ENCODE measurements at regions not wholly inside any gene's neighbourhood (a gene's known extent, or its start where the extent isn't known, plus 50 kb on each side); places are given as distances from the start of the nearest gene placed in this dataset.

DNA sequence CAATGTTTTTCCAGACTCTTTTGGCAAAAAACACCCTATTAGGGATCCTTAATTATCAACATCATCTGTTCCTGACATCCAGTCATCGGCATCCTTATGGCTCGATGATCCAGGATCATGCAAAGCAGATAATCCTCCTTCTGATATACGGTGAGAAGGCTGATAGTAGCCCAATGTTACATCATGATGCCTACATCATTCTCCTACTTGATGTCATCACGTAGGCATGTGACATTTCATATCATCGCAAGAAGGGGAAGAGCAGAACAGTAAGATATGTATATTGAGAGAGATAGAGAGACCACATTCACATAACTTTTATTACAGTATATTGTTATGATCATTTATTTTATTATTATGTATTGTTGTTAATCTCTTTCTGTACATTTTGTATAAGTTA is 168.6 kb downstream of the ADAMTS15 start:
- no peak for DNase-seq

DNA sequence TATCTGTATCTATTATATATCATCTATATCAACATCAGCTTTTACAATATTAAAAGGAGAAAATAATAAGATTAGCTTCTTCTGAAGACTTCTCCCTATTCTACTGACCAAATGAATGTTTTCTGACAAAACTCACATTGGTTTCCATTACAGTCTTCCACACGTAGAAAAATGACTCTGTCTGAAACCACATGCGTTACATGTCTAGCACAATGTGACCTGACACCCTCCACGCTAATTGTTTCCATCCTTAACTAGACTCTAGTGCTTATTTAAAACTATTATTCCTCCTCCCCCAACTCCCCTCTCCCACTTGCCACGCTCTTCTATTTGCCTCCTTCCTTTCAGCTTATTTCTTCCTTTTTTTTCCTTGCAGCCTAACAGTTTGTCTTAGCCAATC is 172.1 kb downstream of the ADAMTS15 start:
- no peak for DNase-seq

DNA sequence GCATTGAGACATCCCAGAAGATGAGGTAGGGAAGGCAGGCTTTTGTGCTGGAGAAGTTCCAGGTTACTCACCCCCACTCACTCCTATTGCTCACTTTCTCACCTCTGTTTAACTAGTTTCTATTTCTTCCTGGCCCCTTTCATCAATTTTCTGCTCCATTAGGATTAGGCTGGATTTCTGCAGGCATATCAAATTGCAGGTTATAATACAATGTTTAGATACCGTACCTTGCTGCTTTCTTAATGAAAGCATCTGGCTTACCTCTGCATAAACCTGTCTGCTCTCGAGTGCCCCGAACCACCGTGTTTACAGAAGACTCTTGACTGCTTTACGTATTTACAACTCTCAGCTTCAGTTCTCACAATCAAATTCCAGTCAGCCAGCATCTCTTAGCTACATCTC is 173.7 kb downstream of the ADAMTS15 start:
- DNase-seq, result peak; percentile 33

- DNase-seq, result no peak
Measured at GRCh38 chr11:130623670-130624668, 175.5 kb downstream of the ADAMTS15 start.

DNA sequence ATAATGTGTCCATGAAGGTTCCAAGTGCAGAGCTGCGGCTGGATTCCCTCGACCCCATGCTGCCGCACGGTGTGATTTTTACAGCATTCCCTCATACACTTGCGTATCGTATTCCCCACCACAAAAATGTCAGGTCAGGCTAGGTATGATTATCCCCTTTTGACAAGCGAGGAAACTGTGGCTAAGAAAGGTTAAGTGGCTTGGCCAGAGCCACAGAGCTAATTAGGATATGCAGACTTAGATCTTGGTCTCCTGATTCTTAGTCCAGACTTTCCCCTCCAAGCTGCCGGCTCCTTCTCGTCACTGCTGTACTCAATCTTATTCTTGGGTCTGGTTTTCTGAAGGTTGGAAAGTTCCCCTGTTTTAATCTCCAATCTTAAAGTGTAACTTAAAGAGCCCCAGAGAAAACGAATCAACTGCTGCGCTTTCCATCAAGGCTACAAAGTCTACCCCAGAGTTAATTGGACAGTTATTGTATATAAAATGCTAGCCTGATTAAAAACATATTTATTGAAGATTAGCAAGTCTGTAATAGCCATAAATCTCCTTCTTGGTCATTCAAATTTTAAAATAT is 176.6 kb downstream of the ADAMTS15 start:
- no peak for DNase-seq

GRCh38 chr11:130625578-130626306 is 177.3 kb downstream of the ADAMTS15 start:
- DNase-seq, result peak; percentile 66

GRCh38 chr11:130629039-130629438 is 180.6 kb downstream of the ADAMTS15 start:
- peak; percentile 10 for DNase-seq

- no peak for DNase-seq
Measured at GRCh38 chr11:130631119-130631518, 182.7 kb downstream of the ADAMTS15 start.

DNA sequence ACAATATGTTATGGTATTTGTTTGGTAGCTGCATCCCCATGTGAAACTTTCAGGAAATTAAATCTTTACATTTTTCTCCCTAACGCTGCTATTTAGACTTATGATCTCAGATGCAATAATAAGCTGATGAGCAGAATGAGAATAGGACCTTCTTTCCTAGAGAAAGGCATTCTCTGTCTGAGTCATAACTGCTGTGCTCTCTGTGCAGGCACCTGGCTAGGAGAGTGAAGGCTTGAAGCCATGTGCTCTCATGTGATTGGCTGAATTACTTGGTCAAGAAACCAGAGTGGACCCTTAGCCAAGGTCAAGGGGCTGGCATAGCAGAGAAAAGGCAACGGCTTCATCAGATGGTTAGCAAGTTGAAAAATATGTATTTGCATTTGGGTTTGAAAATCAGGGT is 185.0 kb downstream of the ADAMTS15 start:
- DNase-seq, result no peak

DNA sequence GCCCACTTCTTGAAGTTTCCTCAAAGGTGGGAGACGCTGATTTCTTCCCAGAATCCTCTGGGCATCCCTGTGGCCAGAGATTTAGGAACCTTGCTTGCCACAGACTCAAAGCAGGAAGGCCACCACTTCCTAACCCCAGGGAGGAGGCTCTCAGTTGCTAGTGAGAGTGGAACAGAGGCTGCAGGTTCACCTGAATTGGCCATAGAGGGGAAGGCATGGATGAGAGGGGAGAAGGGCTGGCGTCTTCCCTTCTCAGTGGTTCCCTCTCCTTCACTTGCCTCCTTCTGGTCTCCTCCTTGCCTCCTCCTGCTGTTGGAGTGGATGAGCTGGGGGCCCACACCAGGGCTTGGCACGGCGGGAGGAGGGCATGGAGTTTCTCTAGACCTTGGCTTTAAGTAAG is 185.7 kb downstream of the ADAMTS15 start:
- no peak for DNase-seq

DNA sequence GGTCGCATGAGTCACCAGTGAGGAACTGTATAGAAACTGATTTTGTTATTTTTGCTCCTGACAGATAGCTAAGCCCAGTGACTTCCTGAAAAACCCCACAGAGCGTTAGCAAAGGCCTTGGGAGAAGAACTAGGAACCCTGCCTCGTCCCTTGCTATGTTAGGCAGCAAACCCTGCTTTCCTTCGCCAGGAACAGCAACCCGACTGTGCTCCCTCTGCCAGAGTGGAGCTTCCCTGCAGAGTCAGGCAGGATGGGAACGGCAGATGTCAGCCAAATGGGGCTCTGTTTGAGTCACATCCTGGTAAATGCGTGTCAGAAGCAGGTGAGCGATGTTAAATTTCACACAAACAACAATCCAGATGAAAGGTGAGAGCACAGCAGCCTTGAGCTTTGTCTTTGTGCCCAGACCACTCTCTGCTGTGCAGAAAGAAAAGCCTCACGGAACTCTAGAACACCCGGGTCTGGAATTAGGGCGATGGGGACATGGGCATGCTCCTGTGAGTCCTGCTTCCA is 186.6 kb downstream of the ADAMTS15 start:
- peak; percentile 56 for DNase-seq

GRCh38 chr11:130635937-130636630 is 187.6 kb downstream of the ADAMTS15 start:
- no peak for DNase-seq

GRCh38 chr11:130636722-130637464 is 188.4 kb downstream of the ADAMTS15 start:
- DNase-seq, result no peak

DNA sequence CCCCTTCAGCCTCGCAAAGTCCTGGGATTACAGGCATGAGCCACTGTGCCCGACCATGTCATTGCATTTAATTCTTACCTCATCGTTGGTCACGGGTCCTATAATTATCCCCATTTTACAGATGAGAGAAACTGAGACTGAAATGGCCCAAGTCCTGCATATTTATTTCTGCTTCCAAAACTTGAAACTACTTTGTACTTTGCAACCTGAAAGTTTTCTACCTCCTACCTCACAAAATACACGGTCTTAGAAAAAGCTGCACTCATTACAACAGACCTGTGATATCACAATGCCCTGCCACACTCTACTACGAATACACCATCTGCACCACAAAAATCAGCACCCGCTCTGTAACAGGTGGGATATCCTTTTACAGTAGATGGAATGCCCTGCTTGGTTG is 189.1 kb downstream of the ADAMTS15 start:
- DNase-seq, result no peak

DNA sequence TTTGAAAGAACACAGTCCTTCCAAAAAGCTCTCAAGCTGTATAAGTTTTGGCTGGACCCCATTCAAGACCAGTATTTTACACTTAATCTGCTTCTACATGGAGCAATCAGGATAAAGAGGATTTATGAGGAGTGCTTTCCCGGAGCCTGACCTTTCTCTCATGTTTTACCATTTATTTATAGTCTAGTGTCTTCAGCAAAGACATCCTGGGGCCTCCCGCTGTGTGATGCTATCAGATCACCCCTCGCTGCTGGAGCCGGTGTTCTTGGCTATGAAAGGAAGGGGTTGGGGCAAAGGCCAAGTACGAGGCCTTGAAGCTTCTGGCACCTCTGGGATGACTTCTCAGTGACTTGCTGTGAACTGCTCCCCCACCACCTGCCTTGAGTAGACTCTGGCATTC is 189.6 kb downstream of the ADAMTS15 start:
- DNase-seq, result no peak

- no peak for DNase-seq
Measured at GRCh38 chr11:130638624-130639023, 190.2 kb downstream of the ADAMTS15 start.

GRCh38 chr11:130639369-130639768 is 190.9 kb downstream of the ADAMTS15 start:
- no peak for DNase-seq

DNA sequence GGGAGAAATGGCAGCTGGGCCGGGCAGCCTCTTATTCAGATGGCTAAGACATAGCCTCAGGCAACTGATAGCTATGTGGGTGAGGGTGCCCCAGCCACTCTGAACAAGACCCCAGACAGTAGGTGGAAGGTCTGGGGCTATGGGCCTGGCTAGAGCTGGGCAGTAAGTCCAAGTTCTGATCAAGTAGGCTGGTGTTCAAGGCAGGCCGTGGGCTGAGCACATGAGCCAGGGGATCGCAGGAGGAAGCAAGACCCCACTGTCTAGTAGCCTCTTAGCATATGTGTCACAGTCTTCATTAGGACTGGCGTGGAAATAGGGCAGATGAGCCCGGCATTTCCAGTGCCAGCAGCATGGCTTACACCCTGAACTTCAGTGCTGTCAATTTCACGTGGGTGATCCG is 192.1 kb downstream of the ADAMTS15 start:
- no peak for DNase-seq

DNA sequence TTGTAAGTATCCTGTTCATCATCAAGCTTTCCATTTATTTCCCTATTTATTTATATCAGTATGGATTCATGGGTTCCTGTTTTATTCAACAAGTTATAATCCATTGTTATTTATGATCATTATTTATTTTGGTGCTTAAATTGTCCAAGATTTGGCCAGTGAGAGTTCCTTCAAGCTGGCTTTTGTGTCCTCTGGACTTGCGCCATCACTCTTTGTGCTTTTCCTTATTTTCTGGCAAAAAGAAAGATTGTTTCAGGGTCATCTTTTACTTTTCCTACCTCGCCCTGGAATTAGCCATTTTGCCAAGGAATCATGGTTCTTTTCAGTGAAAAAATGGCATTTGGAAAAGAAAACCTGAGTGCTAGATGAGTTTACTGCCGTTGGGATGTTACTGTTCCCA is 193.4 kb downstream of the ADAMTS15 start:
- DNase-seq, result no peak

- DNase-seq, result no peak
Measured at GRCh38 chr11:130642994-130643393, 194.5 kb downstream of the ADAMTS15 start.

DNA sequence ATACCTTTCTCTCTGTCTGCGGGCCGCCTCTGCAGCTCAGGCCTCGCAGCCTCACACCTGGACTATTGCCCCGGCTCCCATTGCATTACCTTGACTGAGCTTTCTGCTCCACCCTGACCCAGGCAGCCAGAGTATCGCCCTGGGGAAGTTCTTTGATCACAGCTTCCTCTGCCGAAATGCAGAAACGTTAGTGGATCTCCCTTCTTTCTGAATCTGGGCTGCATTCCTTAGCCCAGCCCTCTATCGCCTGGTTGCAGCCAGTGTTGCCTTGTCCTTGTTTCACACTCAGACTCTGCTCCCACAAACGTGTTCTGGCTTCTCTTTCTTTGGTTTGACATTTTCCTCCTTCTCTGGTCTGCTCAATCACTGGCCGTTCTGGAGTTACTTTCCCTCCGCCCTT is 195.7 kb downstream of the ADAMTS15 start:
- DNase-seq, result no peak

All from NCI-H2171 (cell line).